Skeletal muscle cell (primary cell): ENCODE measurements at regions not wholly inside any gene's neighbourhood (a gene's known extent, or its start where the extent isn't known, plus 50 kb on each side); places are given as distances from the start of the nearest gene placed in this dataset.

Experiments
- DNase-seq: peaks from one replicate; pipeline ENCODE4 v3.0.0-alpha.2; 2010; ENCODE audit warnings: low read depth
- H3K4me3 ChIP-seq: 2 replicates; pipeline ENCODE4 v1.5.1; 2011; ENCODE audit warnings: low read depth, mild to moderate bottlenecking, control low read depth, low read length, moderate library complexity

DNA sequence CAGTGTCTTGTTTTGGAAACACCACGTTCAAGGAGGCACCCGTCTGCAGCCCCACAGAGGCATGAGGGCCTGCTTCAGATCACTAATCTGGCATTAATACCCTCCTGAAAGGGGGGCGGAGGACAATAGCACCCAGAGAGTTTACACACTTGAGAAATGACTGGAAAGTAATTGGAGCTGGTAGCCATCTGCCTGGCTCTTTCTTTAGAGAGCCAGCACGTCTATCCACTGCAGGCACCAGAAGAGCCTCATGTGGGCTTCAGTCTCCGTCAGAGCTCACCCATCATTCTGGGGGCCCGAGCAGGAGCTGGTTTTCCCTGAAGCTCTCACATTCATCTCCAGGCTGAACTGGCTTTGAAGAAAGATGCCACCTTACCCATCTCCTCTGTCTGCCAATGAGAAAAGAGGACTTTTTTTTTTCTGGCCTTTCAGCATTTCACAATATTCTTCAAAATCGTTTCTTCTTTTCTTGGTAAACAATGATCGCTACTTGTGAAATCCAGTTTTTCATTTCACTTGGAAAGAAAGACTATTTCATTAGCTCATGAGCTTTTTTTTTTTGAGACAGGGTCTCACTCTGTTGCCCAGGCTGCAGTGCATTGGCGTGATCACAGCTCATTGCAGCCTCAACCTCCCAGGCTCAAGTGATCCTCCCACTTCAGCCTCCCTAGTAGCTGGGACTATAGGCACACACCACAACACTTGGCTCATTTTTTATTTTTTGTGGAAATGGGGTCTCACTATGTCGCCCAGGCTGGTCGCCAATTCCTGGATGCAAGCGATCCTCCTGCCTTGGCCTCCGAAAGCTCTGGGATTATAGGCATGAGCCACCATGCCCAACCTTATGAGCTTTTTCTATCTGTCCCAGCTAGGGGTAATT lies 124.7 kb upstream of the ZNF217 start:
- no peak overlapping the region for H3K4me3 ChIP-seq
- no peak for DNase-seq

DNA sequence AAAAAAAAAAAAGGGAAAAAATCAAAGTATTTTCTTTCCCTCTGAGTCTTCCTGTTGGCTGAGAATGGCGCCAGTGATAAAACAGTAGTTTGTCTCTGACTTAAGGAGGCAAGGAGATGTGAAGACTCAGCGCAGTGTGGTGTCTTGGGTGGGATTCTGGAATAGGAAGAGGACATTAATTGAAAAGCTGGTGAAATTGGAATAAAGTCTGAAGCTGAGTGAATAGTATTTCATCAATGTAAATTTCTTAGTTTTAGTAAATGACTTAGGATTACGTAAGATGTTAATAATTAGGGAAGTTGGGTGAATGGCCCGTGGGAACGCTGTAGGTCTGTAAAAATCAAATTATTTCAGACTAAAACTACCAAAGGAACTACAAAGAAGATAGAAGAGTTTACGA lies 122.8 kb upstream of the ZNF217 start:
- DNase-seq, result no peak

DNA sequence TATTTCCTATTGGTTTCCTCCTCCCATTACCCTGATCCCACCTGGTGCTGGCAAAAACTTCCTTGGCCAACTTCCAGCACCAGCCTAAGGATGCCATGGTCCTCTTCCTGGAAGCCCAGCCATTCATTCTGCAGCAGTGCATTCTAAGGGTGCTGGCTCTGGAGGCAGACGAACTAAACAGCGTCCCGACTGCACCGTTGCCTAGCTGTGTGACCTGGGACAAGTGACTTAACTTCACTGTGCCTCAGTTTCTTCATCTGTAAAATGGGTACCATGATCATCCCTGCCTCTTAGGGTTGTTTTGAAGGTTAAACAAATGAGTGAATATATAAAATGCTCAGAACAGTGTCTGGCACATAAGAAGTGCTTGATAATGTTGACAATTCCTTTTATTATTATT lies 120.9 kb upstream of the ZNF217 start:
- no peak overlapping the region for H3K4me3 ChIP-seq
- no peak for DNase-seq

More for the DNA sequence above, 122.8 kb upstream of the ZNF217 start:
- H3K4me3 ChIP-seq, result no peak overlapping the region

DNA sequence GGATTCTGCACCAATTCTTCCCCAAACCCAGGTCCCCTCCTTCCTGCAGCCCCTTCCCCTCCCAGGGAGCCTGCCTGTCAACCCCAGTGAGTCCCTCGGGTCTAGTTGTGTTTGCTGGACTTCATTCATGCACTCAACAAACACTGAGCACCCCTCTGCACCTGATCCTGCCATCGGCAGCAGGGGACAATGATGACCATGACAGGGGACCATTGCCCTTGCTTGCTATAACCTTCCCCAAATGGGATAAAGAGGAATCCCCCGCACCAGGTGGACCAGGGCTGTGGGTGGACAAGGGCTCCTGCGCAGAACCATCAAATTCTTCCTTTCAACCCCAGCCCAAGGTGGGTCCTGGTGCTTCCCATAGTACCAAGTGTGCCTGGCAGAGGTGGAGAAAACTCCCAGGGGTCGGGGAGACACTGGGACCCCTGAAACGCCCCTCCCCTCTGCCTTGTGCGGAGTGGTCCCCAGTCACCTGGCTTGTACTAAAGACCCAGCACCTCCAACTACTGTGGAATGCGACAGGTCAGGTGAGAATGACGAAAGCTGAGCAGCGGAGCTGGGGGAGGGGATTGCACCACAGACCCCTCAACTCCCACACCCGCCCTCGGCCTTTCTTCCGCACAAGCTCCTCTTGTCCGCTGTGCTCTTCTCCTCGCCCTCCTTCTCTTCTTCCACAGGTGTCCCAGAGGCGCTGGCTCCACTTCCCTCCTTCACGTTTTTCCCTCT lies 119.9 kb upstream of the ZNF217 start:
- H3K4me3 ChIP-seq, result no peak overlapping the region
- DNase-seq, result no peak

DNA sequence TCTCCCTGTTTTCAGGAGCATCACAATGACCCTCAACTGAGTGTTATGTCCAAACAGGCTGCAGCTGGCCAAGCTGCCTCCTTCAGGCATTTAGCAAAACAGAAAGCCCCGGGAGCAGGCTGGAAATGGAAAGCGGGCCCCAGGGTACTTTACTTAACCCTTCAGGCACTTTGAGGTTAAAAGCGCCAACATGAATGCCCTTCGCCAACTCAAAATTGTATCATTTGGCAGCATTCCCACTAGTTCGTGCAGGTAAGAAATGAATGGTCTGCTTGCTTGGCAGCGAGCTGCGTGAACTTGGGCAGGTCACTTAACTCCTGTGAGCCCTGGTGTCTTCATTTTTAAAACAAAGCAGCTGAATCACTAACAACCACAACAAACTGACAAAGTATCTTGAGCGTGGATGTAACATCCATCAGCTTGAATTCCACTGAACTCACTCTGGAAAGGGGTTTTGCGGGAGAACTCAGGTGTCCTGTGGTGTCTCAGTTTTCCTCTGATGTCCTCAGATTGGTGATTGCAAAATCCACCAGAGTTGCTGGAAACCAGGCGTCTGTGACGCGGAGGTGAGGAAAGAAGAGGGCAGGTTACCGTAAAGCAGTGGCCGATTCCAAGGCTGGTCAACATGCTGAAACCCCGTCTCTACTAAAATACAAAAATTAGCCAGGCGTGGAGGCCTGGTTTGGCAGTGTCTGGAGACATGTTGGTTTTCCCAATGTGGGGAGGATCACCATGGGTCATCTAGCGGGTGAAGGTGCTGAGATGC lies 118.8 kb upstream of the ZNF217 start:
- H3K4me3 ChIP-seq, result no peak overlapping the region
- no peak for DNase-seq

DNA sequence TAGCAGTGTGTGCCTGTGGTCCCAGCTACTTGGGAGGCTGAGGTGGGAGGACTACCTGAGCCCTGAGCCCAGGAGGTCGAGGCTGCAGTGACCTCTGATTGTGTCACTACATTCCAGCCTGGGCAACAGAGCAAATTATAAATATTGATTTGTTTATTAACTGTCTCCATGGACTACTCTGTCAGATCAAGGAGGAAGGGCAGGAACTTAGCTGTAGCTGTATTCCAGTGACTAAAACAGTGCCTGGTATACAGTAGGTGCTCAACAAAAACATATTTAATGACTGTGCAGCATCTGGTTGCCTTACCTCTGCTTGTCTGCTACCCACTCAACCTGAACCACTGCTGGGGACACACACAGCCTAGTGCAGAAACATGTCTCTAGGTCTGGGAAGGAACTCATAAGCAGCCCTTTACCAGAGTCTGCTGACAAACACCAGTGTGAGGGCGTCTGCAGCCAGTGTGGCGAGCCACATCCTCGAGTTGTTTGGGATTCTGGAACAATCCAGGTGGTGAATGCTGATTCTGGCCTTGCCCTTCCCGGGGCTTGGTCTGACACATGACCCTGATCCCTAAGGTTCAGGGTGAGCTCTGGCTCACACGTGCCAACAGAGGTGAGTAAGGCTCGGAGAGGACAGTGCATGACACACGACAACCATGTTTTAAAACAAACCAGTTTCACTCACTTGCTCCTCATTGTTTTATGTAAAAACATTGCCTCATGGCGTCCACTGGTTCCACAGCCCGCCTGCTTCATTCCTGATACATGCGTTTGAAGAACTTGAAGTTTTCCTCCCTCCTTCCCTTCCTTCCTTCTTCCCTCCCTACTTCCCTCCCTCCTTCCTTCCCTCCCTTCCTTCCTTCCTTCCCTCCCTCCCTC lies 117.9 kb upstream of the ZNF217 start:
- no peak overlapping the region for H3K4me3 ChIP-seq
- DNase-seq, result no peak

DNA sequence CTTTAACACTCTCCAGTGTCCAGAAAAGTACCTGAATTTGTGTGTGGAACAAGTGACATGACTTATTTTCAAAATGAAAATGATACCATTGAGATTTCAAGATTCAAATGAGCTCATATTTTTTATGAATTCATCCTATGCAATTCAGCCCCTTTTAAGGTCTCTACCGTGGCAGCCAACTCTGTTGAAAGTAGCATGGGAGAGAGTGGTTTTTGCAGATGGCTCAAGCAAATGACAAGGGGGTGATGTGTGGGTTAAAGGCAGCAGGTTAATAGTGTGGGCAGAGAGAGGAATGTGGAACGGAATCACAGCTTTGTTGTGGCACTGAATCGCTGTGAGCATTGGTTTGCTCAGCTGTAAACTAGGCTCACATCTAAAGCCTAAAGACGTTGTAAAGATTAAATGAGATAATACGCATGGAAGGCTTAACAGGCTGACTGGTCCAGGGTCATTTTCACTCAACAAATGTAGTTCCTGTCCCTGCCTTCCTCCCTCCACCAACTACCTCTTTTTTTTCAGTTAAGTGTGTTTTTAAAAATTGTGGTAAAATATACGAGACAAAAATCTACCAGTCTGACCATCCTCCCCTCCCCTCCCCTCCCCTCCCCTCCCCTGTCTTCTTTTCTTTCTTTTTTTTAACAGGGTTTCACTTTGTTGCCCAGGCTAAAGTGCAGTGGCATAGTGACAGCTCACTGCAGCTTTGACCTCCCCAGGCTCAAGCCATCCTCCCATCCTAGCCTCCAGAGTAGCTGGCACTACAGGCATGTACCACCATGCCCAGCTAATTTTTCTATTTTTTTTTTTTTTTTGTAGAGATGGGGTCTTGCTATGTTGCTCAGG lies 114.7 kb upstream of the ZNF217 start:
- DNase-seq, result peak; percentile 80
- H3K4me3 ChIP-seq, result no peak overlapping the region

DNA sequence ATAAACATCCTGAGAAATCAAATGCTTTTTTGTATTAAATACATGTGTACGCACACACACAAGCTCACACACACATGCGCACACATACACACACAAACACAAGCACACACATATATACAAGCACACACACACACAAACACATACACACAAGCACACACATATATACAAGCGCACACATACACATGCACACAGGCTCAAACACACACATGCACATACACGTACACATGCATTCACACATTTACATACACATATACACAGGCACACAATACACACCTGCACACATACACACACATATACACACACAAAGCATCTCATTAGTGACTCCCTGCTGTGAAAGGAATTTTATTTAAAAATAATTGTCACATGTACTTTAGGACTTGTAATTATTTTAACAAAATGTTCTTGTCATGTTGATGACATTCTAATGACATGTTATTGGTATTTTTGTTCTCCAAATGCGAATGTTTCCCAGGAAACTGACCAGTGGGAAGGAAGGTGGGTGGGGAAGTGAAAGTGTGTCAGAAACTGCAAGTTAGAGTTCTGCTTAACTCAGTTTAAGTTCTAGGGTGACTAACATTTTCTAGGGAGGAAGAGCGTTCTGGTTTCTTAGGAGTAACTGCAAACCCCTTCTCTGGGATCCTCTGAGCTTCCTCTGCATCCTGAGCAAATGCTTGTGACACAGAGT lies 113.9 kb upstream of the ZNF217 start:
- DNase-seq, result peak; percentile 32
- no peak overlapping the region for H3K4me3 ChIP-seq

DNA sequence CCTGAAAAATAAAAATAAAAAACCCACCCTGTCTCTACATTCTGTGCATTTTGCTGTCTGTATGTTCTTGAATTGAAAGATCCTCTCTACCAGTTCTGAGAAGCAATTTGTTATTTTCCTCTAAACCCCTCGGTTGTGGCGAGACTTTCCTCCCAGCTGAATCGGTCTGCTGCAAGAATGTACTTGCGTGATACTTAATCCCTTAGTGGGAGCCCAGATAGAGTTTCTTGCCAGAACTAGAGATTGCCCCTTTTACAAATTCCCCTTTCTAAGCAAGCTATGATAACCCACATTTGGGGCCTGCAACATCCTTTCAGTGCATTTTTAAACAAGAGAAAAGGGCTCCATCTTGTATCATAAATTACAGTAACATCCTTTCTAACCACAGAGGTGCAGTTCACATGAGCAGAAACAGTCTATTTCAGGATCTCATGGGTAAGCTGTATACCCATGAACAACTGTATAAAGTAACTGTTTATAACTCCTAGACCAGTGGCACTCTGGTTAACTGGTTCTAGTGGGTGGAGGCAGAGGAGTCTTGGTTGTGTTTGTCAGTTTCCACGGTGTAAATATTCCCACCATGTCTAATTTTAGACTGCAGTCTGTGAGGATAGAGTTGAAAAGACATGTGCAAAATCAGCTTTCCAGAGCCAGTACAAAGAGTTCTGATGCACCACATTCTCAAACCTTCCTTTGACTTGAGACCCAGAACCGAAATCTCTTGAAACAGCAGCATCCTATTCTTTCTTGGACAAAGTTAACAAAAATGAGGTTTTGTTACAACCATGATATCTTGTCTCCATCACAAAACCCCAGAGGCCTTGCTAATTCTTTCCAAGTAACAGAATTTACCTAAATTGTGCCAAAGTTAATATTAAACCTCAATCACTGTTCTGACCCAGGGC lies 113.1 kb upstream of the ZNF217 start:
- peak; percentile 52 for DNase-seq
- no peak overlapping the region for H3K4me3 ChIP-seq

DNA sequence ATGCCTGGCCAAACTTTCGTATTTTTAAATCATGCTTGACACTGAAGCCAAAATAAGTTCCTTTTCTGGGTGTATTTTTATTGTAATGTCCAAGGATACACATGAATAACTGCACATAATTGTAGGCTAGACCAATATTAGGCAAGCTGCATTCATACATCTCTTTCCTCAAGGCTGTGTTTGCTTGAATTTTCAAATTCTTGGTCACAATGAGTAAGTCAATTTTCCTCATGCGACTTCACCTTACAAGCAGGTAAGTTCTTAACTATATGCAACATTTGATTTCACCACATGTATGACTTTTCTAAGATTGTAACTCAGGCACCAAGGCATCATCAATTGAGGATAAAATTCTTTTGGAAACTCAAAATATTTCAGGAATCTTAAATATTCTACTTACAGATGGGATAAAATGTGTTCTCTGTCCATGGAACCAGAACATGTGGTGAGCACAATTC lies 112.4 kb upstream of the ZNF217 start:
- no peak overlapping the region for H3K4me3 ChIP-seq
- DNase-seq, result no peak

DNA sequence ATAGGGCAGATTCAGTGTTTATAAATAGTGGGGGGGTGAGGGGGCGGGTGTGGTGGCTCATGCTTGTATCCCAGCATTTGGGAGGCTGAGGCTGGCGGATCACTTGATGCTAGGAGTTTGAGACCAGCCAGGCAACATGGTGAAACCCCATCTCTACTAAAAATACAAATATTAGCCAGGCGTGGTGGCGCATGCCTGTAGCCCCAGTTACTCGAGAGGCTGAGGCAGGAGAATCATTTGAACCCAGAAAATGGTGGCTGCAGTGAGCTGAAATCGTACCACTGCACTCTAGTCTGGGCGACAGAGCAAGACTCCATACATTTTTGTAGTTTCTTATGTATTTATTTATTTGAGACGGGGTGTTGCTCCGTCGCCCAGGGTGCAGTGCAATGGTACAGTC lies 109.0 kb upstream of the ZNF217 start:
- no peak for DNase-seq
- H3K4me3 ChIP-seq, result no peak overlapping the region

DNA sequence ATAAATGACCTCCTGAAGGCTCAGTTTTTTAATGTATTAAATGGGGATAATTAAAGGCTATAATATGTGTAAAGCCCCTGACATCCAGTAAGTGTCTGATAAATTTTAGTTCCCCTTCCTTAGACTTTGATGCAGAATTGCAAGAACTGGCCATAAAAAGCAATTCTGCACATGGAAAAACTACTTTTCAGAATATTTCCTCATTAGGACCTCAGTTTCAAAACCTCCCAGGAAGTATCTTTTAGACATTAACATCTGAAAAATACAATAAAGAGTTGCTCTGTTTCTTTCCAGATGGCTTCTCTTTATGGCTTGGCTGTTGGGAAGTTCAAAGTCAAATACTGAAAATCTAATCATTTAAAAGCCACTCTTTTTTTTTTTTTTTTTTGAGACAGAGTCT lies 106.3 kb upstream of the ZNF217 start:
- no peak for DNase-seq
- H3K4me3 ChIP-seq, result no peak overlapping the region

DNA sequence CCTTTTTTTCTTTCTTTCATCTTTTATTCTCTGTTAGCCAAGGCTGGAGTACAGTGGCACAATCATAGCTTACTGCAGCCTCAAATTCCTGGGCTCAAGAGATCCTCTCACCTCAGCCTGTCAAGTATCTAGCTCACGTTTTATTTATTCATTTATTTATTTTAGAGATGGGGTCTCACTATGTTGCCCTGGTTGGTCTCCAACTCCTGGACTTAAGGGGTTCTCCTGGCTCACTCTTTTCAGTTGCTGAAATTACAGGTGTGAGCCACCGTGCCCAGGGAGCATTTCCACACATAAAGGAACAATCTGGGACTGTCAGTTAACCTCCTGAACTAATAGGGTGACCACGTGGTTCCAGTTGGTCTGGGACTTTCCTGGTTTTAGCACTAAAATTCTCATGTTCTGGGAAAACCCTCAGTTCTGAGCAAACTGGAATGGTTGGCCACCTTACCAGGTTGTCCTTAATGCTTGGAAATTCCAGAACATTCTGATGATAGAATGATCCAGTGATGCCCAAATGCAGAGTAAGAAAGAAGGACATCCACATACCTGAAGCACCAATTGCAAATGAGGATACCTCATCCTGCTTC lies 105.5 kb upstream of the ZNF217 start:
- DNase-seq, result no peak
- no peak overlapping the region for H3K4me3 ChIP-seq

DNA sequence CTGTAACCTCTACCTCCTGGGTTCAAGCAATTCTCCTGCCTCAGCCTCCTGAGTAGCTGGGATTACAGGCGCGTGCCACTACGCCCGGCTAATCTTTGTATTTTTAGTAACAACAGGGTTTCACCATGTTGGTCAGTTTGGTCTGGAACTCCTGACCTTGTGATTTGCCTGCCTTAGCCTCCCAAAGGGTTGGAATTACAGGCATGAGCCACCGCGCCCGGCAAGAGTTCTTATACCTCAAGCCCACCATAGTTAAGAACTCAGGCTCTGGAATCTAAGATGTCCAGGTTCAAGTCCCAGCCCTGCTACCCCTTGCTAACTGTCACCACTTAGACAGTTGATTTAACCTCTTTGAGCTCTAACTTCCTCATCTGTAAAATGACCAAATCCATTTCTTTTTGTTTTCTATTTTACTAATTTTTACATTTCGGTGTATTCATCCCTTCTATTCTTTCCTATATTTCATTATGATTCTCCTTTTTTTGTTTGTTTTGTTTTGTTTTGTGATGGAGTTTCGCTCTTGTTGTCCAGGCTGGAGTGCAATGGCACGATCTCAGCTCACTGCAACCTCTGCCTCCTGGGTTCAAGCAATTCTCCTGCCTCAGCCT lies 104.8 kb upstream of the ZNF217 start:
- no peak overlapping the region for H3K4me3 ChIP-seq
- DNase-seq, result no peak

DNA sequence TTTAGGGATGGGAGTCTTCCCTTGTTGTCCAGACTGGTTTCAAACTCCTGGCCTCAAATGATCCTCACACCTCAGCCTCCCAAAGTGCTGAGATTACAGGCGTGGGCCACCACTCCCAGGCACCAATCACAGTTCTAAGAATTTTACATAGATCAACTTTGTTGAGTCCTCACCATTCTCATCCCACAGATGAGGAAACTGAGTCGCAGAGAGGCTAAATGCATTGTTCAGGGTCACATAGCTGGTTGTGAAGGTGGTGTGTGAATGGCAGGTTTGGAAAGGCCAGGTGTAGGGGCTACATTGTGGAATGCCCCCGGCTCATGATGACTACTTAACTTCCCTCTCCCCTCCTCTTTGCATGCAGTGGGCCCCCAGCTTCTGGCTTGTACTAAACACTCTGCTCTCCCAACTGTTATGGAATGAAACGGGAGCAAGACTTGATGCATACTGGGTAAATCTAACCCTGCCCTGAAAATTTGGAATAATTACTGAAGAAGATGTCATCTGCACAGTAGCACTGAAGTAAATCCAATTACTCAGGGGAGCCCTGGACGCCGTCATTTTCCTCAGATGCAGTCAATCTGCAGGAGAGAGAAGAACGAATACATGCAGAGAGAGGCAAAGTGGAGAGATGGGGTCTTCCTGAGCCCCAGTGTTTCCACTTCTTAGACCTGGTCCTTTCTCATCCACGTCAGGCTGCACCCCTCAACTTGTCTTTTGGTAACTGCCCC lies 102.3 kb upstream of the ZNF217 start:
- no peak for DNase-seq
- no peak overlapping the region for H3K4me3 ChIP-seq
